SK-N-SH (cell line): ENCODE measurements at regions not wholly inside any gene's neighbourhood (a gene's known extent, or its start where the extent isn't known, plus 50 kb on each side); places are given as distances from the start of the nearest gene placed in this dataset.

Source experiments
- CTCF ChIA-PET: fragments of 300-600, 350-600 bp; formaldehyde crosslinking; extraction: SDS; loops from one replicate; lab custom pipeline; 2021; lab: Yijun Ruan, JAX
- POLR2A ChIA-PET: fragments of 350-600 bp; sonication (Branson Sonifier 250); formaldehyde crosslinking; extraction: SDS; loops from one replicate; lab custom pipeline; 2020; ENCODE audit warnings: antibody characterized with exemption, inconsistent platforms; lab: Yijun Ruan, JAX
- DNase-seq: peaks from one replicate; pipeline ENCODE4 v3.0.0; 2012
- H2AFZ ChIP-seq: fragments of 200-600 bp; sonication (generic); 2 replicates; pipeline ENCODE4 v1.8.1; 2016; ENCODE audit warnings: antibody characterized with exemption, mild to moderate bottlenecking, low read depth
- H3F3A ChIP-seq: fragments of 200-600 bp; sonication (generic); replicated peaks from 2 replicates; pipeline ENCODE3; 2016; ENCODE audit warnings: antibody characterized with exemption, mild to moderate bottlenecking; ENCODE audit not compliant: insufficient read depth
- H3K27ac ChIP-seq, 2 experiments: fragments of 200-500 bp in 1 of 2; fragments of 200-600 bp in 1 of 2; sonication (Bioruptor generic) in 1 of 2; sonication (generic), shearing (Covaris generic) in 1 of 2; 2 replicates each; pipeline versions ENCODE4 v1.5.1 to v1.6.1; 2014 to 2016; ENCODE audit warnings: low read depth in 2 of 2, inconsistent platforms in 1 of 2, low read length in 1 of 2, mild to moderate bottlenecking in 1 of 2, mixed read lengths in 1 of 2
- H3K27me3 ChIP-seq: fragments of 200-600 bp; sonication (generic), shearing (Covaris generic); 2 replicates; pipeline ENCODE4 v1.6.1; 2016; ENCODE audit warnings: mixed run types; ENCODE audit not compliant: insufficient read depth
- H3K36me3 ChIP-seq, 2 experiments: fragments of 200-500 bp in 1 of 2; fragments of 200-600 bp in 1 of 2; sonication (Bioruptor generic) in 1 of 2; sonication (generic) in 1 of 2; replicated peaks in 1 of 2; 2 replicates each; pipeline versions ENCODE3 to v1.5.1; 2014 to 2016; ENCODE audit warnings: low read length in 1 of 2, mild to moderate bottlenecking in 1 of 2; ENCODE audit not compliant: insufficient read depth in 2 of 2, control insufficient read depth in 1 of 2
- H3K4me1 ChIP-seq, 2 experiments: fragments of 200-500 bp in 1 of 2; fragments of 200-600 bp in 1 of 2; sonication (Bioruptor generic) in 1 of 2; sonication (generic), shearing (Covaris generic) in 1 of 2; 2 replicates each; pipeline versions ENCODE4 v1.5.1 to v1.6.1; 2014 to 2016; ENCODE audit warnings: low read depth in 1 of 2, low read length in 1 of 2, mixed run types in 1 of 2; ENCODE audit not compliant: insufficient read depth in 2 of 2, control insufficient read depth in 1 of 2
- H3K4me2 ChIP-seq: fragments of 200-600 bp; sonication (generic), shearing (Covaris generic); 2 replicates; pipeline ENCODE4 v1.6.1; 2017; ENCODE audit warnings: mixed run types
- H3K4me3 ChIP-seq, 2 experiments: fragments of 200-500 bp in 1 of 2; fragments of 200-600 bp in 1 of 2; sonication (Bioruptor generic) in 1 of 2; sonication (generic), shearing (Covaris generic) in 1 of 2; 2 replicates each; pipeline versions ENCODE4 v1.5.1 to v1.8.1; 2014 to 2016; ENCODE audit warnings: low read depth in 2 of 2, inconsistent platforms in 1 of 2, low read length in 1 of 2, mild to moderate bottlenecking in 1 of 2, mixed read lengths in 1 of 2, moderate library complexity in 1 of 2
- H3K79me2 ChIP-seq: fragments of 200-600 bp; sonication (generic); 2 replicates; pipeline ENCODE4 v1.8.1; 2017; ENCODE audit warnings: mild to moderate bottlenecking; ENCODE audit not compliant: insufficient read depth
- H3K9ac ChIP-seq: fragments of 200-600 bp; sonication (generic); 2 replicates; pipeline ENCODE4 v1.6.1; 2017; ENCODE audit warnings: mixed run types
- H3K9me2 ChIP-seq: fragments of 200-600 bp; sonication (generic); 2 replicates; pipeline ENCODE4 v1.6.1; 2017; ENCODE audit warnings: mixed run types
- H3K9me3 ChIP-seq: fragments of 200-600 bp; sonication (generic); 2 replicates; pipeline ENCODE4 v1.6.1; 2017; ENCODE audit warnings: mixed run types, mild to moderate bottlenecking, moderate library complexity
- H4K20me1 ChIP-seq: fragments of 200-600 bp; sonication (generic); 2 replicates; pipeline ENCODE4 v1.6.1; 2017; ENCODE audit warnings: mild to moderate bottlenecking, mixed run types; ENCODE audit not compliant: insufficient read depth
- GABPA ChIP-seq: IDR thresholded peaks from 2 replicates; pipeline ENCODE4 v1.4.0; 2012; ENCODE audit warnings: low read depth, mild to moderate bottlenecking
- GATA2 ChIP-seq: sonication (generic); formaldehyde crosslinking; IDR thresholded peaks from 2 replicates; pipeline ENCODE4 v1.5.0; 2020; ENCODE audit warnings: mild to moderate bottlenecking, missing genetic modification reagents
- NFIC ChIP-seq: IDR thresholded peaks from 2 replicates; pipeline ENCODE4 v1.4.0; 2012; ENCODE audit warnings: borderline replicate concordance
- NRF1 ChIP-seq: IDR thresholded peaks from 2 replicates; pipeline ENCODE4 v1.6.1; 2012; ENCODE audit warnings: low read depth, mild to moderate bottlenecking, low read length
- RXRA ChIP-seq: IDR thresholded peaks from 2 replicates; pipeline ENCODE4 v1.4.0; 2012; ENCODE audit warnings: low read depth, mild to moderate bottlenecking, borderline replicate concordance
- TEAD4 ChIP-seq: IDR thresholded peaks from 2 replicates; pipeline ENCODE4 v1.4.0; 2012; ENCODE audit warnings: mild to moderate bottlenecking, borderline replicate concordance; ENCODE audit not compliant: insufficient read depth
- YY1 ChIP-seq: IDR thresholded peaks from 2 replicates; pipeline ENCODE4 v1.4.0; 2012; ENCODE audit warnings: low read depth, mild to moderate bottlenecking
- WGBS: methylation state at CpG from one replicate; pipeline ENCODE4 v1.1.6; 2017; ENCODE audit warnings: low lambda C conversion rate; 5-methylcytosine and 5-hydroxymethylcytosine counted together
- TF ChIP-seq, protein P1 (sequence below): IDR thresholded peaks from 2 replicates; pipeline ENCODE4 v1.4.0; 2012; ENCODE audit warnings: low read depth
- TF ChIP-seq, protein P2 (sequence below): fragments of 150-350 bp; IDR thresholded peaks from 2 replicates; pipeline ENCODE4 v1.6.1; 2017; ENCODE audit warnings: antibody characterized with exemption, low read length, low read depth, borderline replicate concordance
- TF ChIP-seq, protein P3 (sequence below): fragments of 200-600 bp; sonication (generic); IDR thresholded peaks from 2 replicates; pipeline ENCODE4 v1.6.1; 2017; ENCODE audit warnings: antibody characterized with exemption, mild to moderate bottlenecking, moderate library complexity
- TF ChIP-seq, protein P4 (sequence below): IDR thresholded peaks from 2 replicates; pipeline ENCODE4; 2012

DNA sequence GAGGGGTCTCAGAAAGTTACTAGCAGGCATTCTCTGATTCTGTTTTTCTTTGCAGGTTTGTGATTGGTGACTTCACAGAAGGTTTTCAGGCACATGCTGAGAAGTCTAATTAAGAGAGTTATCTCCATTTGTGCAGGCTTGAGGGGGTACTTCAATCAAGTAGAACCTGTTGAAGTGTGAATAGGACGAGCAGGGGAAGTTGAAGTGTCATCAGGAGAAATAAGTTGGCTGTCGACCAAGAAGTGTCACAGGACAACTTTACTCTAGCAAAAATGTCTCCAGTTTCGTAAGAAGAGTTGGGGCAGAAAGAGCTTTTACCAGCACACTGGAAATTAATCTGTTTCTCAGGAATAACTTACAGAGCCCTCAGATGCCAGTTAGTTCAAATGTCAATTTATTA is 576.5 kb upstream of the SLITRK5 start:
- Histone ChIP-seq H3K9me2 (no peaks in the 10 kb centered on the region), H3K4me2 (no peak overlapping the region), H3K4me1 (no peaks in the 10 kb centered on the region), H3K4me3 (no peak overlapping the region), H3F3A (no peaks in the 10 kb centered on the region), H3K27me3 (no peaks in the 10 kb centered on the region), H3K36me3 (no peaks in the 10 kb centered on the region), H3K79me2 (no peaks in the 10 kb centered on the region), H3K27ac (no peak overlapping the region), H2AFZ (no peak overlapping the region), H3K9ac (no peak overlapping the region), H3K9me3 (no peaks in the 10 kb centered on the region), H4K20me1 (no peaks in the 10 kb centered on the region)
- TF ChIP-seq NFIC = no peak
- TF ChIP-seq, protein P1, sequence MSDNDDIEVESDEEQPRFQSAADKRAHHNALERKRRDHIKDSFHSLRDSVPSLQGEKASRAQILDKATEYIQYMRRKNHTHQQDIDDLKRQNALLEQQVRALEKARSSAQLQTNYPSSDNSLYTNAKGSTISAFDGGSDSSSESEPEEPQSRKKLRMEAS = no peak
- TF ChIP-seq, protein P2, sequence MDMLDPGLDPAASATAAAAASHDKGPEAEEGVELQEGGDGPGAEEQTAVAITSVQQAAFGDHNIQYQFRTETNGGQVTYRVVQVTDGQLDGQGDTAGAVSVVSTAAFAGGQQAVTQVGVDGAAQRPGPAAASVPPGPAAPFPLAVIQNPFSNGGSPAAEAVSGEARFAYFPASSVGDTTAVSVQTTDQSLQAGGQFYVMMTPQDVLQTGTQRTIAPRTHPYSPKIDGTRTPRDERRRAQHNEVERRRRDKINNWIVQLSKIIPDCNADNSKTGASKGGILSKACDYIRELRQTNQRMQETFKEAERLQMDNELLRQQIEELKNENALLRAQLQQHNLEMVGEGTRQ = no peak
- no peak for TF ChIP-seq YY1
- TF ChIP-seq TEAD4 = no peak
- TF ChIP-seq, protein P3, sequence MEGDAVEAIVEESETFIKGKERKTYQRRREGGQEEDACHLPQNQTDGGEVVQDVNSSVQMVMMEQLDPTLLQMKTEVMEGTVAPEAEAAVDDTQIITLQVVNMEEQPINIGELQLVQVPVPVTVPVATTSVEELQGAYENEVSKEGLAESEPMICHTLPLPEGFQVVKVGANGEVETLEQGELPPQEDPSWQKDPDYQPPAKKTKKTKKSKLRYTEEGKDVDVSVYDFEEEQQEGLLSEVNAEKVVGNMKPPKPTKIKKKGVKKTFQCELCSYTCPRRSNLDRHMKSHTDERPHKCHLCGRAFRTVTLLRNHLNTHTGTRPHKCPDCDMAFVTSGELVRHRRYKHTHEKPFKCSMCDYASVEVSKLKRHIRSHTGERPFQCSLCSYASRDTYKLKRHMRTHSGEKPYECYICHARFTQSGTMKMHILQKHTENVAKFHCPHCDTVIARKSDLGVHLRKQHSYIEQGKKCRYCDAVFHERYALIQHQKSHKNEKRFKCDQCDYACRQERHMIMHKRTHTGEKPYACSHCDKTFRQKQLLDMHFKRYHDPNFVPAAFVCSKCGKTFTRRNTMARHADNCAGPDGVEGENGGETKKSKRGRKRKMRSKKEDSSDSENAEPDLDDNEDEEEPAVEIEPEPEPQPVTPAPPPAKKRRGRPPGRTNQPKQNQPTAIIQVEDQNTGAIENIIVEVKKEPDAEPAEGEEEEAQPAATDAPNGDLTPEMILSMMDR = no peak
- TF ChIP-seq NRF1 = no peak
- TF ChIP-seq, protein P4, sequence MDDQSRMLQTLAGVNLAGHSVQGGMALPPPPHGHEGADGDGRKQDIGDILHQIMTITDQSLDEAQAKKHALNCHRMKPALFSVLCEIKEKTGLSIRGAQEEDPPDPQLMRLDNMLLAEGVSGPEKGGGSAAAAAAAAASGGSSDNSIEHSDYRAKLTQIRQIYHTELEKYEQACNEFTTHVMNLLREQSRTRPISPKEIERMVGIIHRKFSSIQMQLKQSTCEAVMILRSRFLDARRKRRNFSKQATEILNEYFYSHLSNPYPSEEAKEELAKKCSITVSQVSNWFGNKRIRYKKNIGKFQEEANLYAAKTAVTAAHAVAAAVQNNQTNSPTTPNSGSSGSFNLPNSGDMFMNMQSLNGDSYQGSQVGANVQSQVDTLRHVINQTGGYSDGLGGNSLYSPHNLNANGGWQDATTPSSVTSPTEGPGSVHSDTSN = no peak
- WGBS = 13% methylated on average over 3 of the region's 3 CpGs
- ChIA-PET CTCF (no interaction called here), POLR2A (no interaction called here)
- no peak for DNase-seq

DNA sequence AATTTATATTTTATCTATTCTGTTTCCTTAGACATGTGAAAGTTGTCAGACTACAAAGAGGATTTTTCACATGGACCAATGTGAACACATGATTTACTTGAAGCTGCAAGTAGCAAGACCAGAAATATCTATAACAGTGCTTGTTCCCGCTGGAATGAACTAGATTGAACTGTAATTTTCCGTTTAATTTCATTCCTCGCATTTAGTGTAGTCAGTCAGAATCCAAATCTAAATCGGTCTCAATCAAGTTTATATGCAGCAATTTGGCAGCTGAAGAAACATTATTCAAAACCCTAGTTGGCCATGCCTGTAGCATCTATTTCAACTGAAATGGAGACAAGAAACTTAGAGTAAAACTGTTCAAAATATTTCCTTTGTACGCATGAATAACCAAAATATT is 570.7 kb upstream of the SLITRK5 start:
- H3K4me1 ChIP-seq = no peaks in the 10 kb centered on the region
- H3K4me2 ChIP-seq = no peak overlapping the region
- CTCF ChIA-PET = no interaction called here
- no peaks in the 10 kb centered on the region for H4K20me1 ChIP-seq
- H3K36me3 ChIP-seq = no peaks in the 10 kb centered on the region
- DNase-seq = no peak
- H3K27ac ChIP-seq = no peak overlapping the region
- POLR2A ChIA-PET = no interaction called here
- H3K9me3 ChIP-seq = no peaks in the 10 kb centered on the region
- TF ChIP-seq GABPA (no peak), RXRA (no peak), GATA2 (no peak)
- no peak overlapping the region for H3K9ac ChIP-seq
- H3F3A ChIP-seq = no peaks in the 10 kb centered on the region
- H3K79me2 ChIP-seq = no peaks in the 10 kb centered on the region
- no peak overlapping the region for H2AFZ ChIP-seq
- H3K4me3 ChIP-seq = no peak overlapping the region
- no peaks in the 10 kb centered on the region for H3K9me2 ChIP-seq
- WGBS = 13% methylated on average over 5 of the region's 5 CpGs
- H3K27me3 ChIP-seq = no peaks in the 10 kb centered on the region
